Activated naive CD4-positive, alpha-beta T cell treated with anti-CD3 and anti-CD28 coated beads, Interleukin-2, amount 50 U/mL, for 24 hours (primary cell): ENCODE measurements at regions not wholly inside any gene's neighbourhood (a gene's known extent, or its start where the extent isn't known, plus 50 kb on each side); places are given as distances from the start of the nearest gene placed in this dataset.

Experiments used
- H3K27ac Mint-ChIP-seq: one replicate; pipeline ENCODE4 v1.8.0; 2021; ENCODE audit warnings: mild to moderate bottlenecking, mixed read lengths
- H3K27me3 Mint-ChIP-seq: one replicate; pipeline ENCODE4 v1.8.0; 2021; ENCODE audit warnings: mixed read lengths
- H3K36me3 Mint-ChIP-seq: one replicate; pipeline ENCODE4 v1.8.0; 2021; ENCODE audit warnings: mixed read lengths
- H3K4me1 Mint-ChIP-seq: one replicate; pipeline ENCODE4 v1.8.0; 2021; ENCODE audit warnings: mixed read lengths
- H3K4me3 Mint-ChIP-seq: one replicate; pipeline ENCODE4 v1.8.0; 2021; ENCODE audit warnings: mild to moderate bottlenecking, mixed read lengths
- H3K9me3 Mint-ChIP-seq: one replicate; pipeline ENCODE4 v1.8.0; 2021; ENCODE audit warnings: mixed read lengths

DNA sequence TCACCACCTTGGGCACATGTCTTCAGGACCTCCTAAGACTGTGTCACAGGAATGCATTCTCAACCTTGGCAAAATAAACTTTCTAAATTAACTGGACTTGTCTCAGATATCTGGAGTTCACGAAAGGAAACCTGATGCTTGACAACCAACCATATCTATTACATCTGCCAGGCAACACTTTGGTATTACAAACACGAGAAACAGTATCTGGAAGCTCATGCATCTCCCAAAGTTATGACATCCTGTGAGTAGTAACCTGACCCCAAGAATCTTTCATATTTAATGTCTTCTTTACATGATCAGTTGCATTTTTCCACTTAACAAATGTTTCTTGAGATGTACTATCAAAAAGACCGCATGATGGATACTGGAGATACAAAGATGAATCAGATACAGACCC is 465.3 kb upstream of the AGTR1 start:
- Mint-ChIP-seq H3K4me3 (no peak overlapping the region), H3K36me3 (no peaks in the 10 kb centered on the region), H3K27ac (no peak overlapping the region), H3K4me1 (no peaks in the 10 kb centered on the region), H3K27me3 (no peaks in the 10 kb centered on the region), H3K9me3 (peaks cover 8% of the 10 kb centered on the region)

DNA sequence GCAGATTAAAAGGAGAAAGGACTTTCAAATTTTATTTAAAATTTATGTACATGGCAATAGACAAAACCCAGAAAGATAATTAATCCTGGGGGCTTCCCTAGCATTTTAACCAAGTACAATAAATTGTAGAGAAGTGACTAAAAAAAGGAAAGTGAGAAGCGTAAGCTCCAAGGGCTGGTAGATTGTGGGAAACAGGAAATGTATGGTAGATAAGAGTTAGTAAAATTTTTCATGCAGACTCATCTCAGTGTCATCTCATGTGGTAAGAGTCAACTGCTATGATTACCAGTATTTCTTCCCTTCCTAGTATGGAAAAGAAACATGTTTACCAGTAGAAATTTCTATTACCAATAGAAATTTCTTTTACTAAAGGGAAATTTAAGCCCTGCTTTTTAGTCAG is 464.3 kb upstream of the AGTR1 start:
- no peaks in the 10 kb centered on the region for H3K36me3 Mint-ChIP-seq
- H3K27ac Mint-ChIP-seq, result no peak overlapping the region
- no peaks in the 10 kb centered on the region for H3K4me1 Mint-ChIP-seq
- H3K9me3 Mint-ChIP-seq, result peaks cover 8% of the 10 kb centered on the region
- H3K27me3 Mint-ChIP-seq, result no peaks in the 10 kb centered on the region
- H3K4me3 Mint-ChIP-seq, result no peak overlapping the region

DNA sequence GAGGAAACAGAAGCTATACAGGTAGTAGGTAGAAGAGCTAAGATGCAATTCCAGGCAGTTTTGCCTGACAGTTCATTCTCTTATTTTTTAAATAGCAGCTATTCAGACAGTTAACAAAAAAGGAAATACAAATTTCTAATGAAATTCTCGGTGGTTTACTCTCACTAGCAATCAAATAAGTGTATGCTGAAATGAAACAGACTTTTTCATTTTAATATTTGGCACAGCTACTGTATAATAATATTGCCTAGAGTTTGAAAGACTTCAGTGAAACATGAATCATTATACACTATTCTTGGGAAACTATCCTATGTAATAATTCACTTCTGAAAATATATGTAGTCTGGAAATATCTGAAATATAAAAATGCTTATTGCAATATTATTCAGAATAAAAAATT is 463.2 kb upstream of the AGTR1 start:
- H3K36me3 Mint-ChIP-seq, result no peaks in the 10 kb centered on the region
- H3K9me3 Mint-ChIP-seq, result peaks cover 8% of the 10 kb centered on the region
- H3K27me3 Mint-ChIP-seq, result no peaks in the 10 kb centered on the region
- H3K4me3 Mint-ChIP-seq, result no peak overlapping the region
- H3K4me1 Mint-ChIP-seq, result no peaks in the 10 kb centered on the region
- no peak overlapping the region for H3K27ac Mint-ChIP-seq

GRCh38 chr3:148235566-148235965 is 462.1 kb upstream of the AGTR1 start:
- H3K27ac Mint-ChIP-seq, result no peak overlapping the region
- no peak overlapping the region for H3K4me3 Mint-ChIP-seq
- H3K9me3 Mint-ChIP-seq, result peaks cover 8% of the 10 kb centered on the region
- no peaks in the 10 kb centered on the region for H3K36me3 Mint-ChIP-seq
- no peaks in the 10 kb centered on the region for H3K4me1 Mint-ChIP-seq
- no peaks in the 10 kb centered on the region for H3K27me3 Mint-ChIP-seq

GRCh38 chr3:148238421-148238821 is 459.3 kb upstream of the AGTR1 start:
- Mint-ChIP-seq H3K27ac (no peak overlapping the region), H3K27me3 (no peaks in the 10 kb centered on the region), H3K9me3 (peaks cover 8% of the 10 kb centered on the region), H3K36me3 (no peaks in the 10 kb centered on the region), H3K4me3 (no peak overlapping the region), H3K4me1 (no peaks in the 10 kb centered on the region)

- no peak overlapping the region for H3K4me3 Mint-ChIP-seq
- no peak overlapping the region for H3K27ac Mint-ChIP-seq
- no peaks in the 10 kb centered on the region for H3K36me3 Mint-ChIP-seq
- no peaks in the 10 kb centered on the region for H3K4me1 Mint-ChIP-seq
- H3K27me3 Mint-ChIP-seq, result peaks cover 2% of the 10 kb centered on the region
- peaks cover 3% of the 10 kb centered on the region for H3K9me3 Mint-ChIP-seq
Measured at GRCh38 chr3:148240351-148240750, 457.4 kb upstream of the AGTR1 start.

- H3K27me3 Mint-ChIP-seq, result peaks cover 2% of the 10 kb centered on the region
- H3K9me3 Mint-ChIP-seq, result peaks cover 4% of the 10 kb centered on the region
- no peak overlapping the region for H3K4me3 Mint-ChIP-seq
Measured at GRCh38 chr3:148243609-148244008, 454.1 kb upstream of the AGTR1 start.

GRCh38 chr3:148246291-148246923 is 451.3 kb upstream of the AGTR1 start:
- Mint-ChIP-seq H3K27me3 (peaks cover 2% of the 10 kb centered on the region), H3K4me1 (no peaks in the 10 kb centered on the region), H3K27ac (no peak overlapping the region), H3K4me3 (no peak overlapping the region), H3K36me3 (no peaks in the 10 kb centered on the region), H3K9me3 (peaks cover 4% of the 10 kb centered on the region)

More at GRCh38 chr3:148243609-148244008, 454.1 kb upstream of the AGTR1 start:
- no peaks in the 10 kb centered on the region for H3K4me1 Mint-ChIP-seq
- H3K36me3 Mint-ChIP-seq, result no peaks in the 10 kb centered on the region
- H3K27ac Mint-ChIP-seq, result no peak overlapping the region

DNA sequence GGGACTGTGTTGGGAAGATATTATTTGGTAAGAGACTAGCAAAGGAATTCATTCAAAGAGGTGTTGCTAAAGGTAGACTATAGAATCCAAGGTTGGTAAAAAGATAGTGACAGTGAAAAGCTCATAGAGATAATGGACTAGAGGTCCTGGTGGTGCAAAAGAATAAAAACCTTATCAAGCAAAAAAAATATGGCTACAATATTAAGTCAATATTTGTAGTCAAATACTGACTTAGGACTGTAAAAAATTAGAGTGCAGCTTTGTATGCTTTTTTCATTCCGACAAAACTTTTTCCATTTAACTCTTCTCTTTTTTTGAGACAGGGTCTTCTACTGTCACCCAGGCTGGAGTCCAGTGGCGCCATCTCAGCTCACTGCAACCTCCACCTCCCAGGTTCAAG is 444.0 kb upstream of the AGTR1 start:
- no peaks in the 10 kb centered on the region for H3K36me3 Mint-ChIP-seq
- H3K4me1 Mint-ChIP-seq, result no peaks in the 10 kb centered on the region
- H3K27me3 Mint-ChIP-seq, result no peaks in the 10 kb centered on the region
- no peak overlapping the region for H3K27ac Mint-ChIP-seq
- no peak overlapping the region for H3K4me3 Mint-ChIP-seq
- H3K9me3 Mint-ChIP-seq, result peaks cover 5% of the 10 kb centered on the region

DNA sequence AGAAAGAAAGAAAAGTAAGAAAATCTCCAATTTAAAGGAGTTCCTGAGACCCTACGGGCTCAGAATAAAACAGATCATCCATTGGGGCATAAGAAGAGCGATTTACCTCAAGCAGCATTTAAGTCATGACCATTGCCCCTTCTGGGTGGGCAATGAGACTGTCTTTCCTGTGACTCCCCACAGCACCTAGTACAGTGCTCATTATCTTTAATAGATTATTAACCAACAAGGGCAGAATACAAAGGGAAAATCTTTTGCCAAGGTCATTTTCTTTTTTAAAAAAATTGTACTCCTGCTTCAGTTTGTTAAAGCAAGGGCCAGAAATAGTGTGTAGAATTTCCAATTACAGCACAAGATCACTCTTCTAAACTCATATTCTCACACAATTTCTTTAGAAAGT is 443.3 kb upstream of the AGTR1 start:
- no peaks in the 10 kb centered on the region for H3K4me1 Mint-ChIP-seq

GRCh38 chr3:148255981-148256969 is 441.4 kb upstream of the AGTR1 start:
- no peak overlapping the region for H3K4me3 Mint-ChIP-seq
- H3K36me3 Mint-ChIP-seq, result no peaks in the 10 kb centered on the region
- H3K9me3 Mint-ChIP-seq, result peaks cover 5% of the 10 kb centered on the region
- H3K27me3 Mint-ChIP-seq, result no peaks in the 10 kb centered on the region
- no peaks in the 10 kb centered on the region for H3K4me1 Mint-ChIP-seq
- H3K27ac Mint-ChIP-seq, result no peak overlapping the region

More for the DNA sequence above, 443.3 kb upstream of the AGTR1 start:
- Mint-ChIP-seq H3K9me3 (peaks cover 5% of the 10 kb centered on the region), H3K27me3 (no peaks in the 10 kb centered on the region), H3K36me3 (no peaks in the 10 kb centered on the region), H3K4me3 (no peak overlapping the region), H3K27ac (no peak overlapping the region)

GRCh38 chr3:148262980-148263379 is 434.7 kb upstream of the AGTR1 start:
- Mint-ChIP-seq H3K4me1 (no peaks in the 10 kb centered on the region), H3K27me3 (no peaks in the 10 kb centered on the region), H3K9me3 (peaks cover 6% of the 10 kb centered on the region), H3K36me3 (no peaks in the 10 kb centered on the region), H3K4me3 (no peak overlapping the region), H3K27ac (no peak overlapping the region)

- H3K36me3 Mint-ChIP-seq, result no peaks in the 10 kb centered on the region
- H3K4me1 Mint-ChIP-seq, result no peaks in the 10 kb centered on the region
- H3K4me3 Mint-ChIP-seq, result no peak overlapping the region
- no peak overlapping the region for H3K27ac Mint-ChIP-seq
- peaks cover 7% of the 10 kb centered on the region for H3K9me3 Mint-ChIP-seq
- H3K27me3 Mint-ChIP-seq, result no peaks in the 10 kb centered on the region
Measured at GRCh38 chr3:148265841-148266240, 431.9 kb upstream of the AGTR1 start.

DNA sequence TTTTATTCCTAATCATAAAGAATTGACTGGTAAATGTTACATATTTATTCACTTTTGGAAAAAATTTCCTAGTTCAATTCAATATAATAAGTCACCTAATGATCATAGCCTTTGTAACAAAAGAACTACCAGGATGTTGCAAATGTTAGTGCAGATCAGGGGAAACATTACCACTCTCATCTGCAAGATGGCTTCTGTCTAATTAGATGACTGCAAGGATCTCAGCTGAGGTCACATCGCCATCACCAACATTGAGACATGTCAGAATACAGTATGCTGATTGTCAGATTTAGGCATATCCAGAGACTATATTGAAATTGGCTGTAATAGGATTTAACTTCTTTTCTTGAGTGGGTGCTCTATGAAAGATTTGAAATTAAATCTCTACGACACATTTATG is 431.4 kb upstream of the AGTR1 start:
- H3K9me3 Mint-ChIP-seq, result peaks cover 7% of the 10 kb centered on the region

GRCh38 chr3:148269816-148270215 is 427.9 kb upstream of the AGTR1 start:
- H3K36me3 Mint-ChIP-seq, result no peaks in the 10 kb centered on the region

More for the DNA sequence above, 431.4 kb upstream of the AGTR1 start:
- H3K27me3 Mint-ChIP-seq, result no peaks in the 10 kb centered on the region
- H3K27ac Mint-ChIP-seq, result no peak overlapping the region
- no peaks in the 10 kb centered on the region for H3K36me3 Mint-ChIP-seq
- no peak overlapping the region for H3K4me3 Mint-ChIP-seq
- H3K4me1 Mint-ChIP-seq, result no peaks in the 10 kb centered on the region

DNA sequence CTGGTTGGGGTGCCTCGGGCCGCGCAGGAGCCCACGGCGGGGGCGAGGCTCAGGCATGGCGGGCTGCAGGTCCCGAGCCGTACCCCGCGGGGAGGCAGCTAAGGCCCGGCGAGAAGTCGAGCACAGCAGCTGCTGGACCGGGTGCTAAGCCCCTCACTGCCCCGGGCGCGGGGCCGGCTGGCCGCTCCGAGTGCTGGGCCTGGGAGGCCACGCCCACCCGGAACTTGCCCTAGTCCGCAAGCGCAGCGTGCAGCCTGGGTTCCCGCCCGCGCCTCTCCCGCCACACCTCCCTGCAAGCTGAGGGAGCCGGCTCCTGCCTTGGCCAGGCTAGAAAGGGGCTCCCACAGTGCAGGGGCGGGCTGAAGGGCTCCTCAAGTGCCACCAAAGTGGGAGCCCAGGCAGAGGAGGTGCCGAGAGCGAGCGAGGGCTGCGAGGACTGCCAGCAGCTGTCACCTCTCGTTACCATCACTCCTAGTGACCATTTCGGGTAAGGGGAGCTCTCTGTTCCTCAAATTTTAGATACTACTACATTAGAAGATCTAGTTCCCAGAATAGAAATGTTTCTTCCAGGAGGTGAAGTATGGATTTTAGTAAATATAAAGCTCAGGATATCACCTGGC is 417.0 kb upstream of the AGTR1 start:
- no peaks in the 10 kb centered on the region for H3K4me1 Mint-ChIP-seq

More at GRCh38 chr3:148269816-148270215, 427.9 kb upstream of the AGTR1 start:
- H3K27ac Mint-ChIP-seq, result no peak overlapping the region
- peaks cover 7% of the 10 kb centered on the region for H3K9me3 Mint-ChIP-seq
- no peaks in the 10 kb centered on the region for H3K27me3 Mint-ChIP-seq
- no peaks in the 10 kb centered on the region for H3K4me1 Mint-ChIP-seq
- H3K4me3 Mint-ChIP-seq, result no peak overlapping the region

More for the DNA sequence above, 417.0 kb upstream of the AGTR1 start:
- no peaks in the 10 kb centered on the region for H3K27me3 Mint-ChIP-seq
- no peak overlapping the region for H3K27ac Mint-ChIP-seq
- H3K4me3 Mint-ChIP-seq, result no peak overlapping the region
- no peaks in the 10 kb centered on the region for H3K9me3 Mint-ChIP-seq
- no peaks in the 10 kb centered on the region for H3K36me3 Mint-ChIP-seq
